ENCODE measurements at regions not wholly inside any gene's neighbourhood (a gene's known extent, or its start where the extent isn't known, plus 50 kb on each side); places are given as distances from the start of the nearest gene placed in this dataset.

DNA sequence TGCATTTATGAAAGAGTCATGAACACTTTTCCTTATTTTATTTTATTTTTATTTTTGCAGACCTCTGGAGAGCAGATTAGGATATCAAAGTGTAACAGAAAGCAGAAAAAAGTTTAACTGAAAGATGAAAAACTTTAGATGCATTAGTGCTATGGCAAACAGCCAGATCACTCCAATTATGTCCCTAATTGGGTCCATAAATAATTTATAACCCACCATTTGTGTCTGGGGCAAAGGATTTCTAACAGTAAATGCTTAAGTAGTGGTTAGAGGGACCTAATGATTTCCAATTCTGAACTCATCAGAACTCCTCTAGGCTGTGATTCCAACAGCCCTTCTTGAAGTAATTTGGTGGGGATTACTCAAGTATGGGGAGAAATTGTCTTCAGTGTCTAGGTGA is 93.7 kb upstream of the PROKR2 start:
- no TSS peak for BruUV-seq (replicated peaks)
- no peaks in the 10 kb centered on the region for H3K9me3 ChIP-seq (ENCODE audit: low read depth, low read length, poor library complexity, severe bottlenecking)
- no peaks in the 10 kb centered on the region for H3K4me1 ChIP-seq (ENCODE audit: insufficient read depth, low read length, poor library complexity, severe bottlenecking)
- intact Hi-C loops (cut with micrococcal nuclease; ENCODE audit: unreplicated experiment), result no loop called here
- DNase-seq (ENCODE audit: low spot score), result no peak
- no peak overlapping the region for H3K27ac ChIP-seq (ENCODE audit: low read depth, low read length, poor library complexity, severe bottlenecking)
- TF ChIP-seq, protein P1, sequence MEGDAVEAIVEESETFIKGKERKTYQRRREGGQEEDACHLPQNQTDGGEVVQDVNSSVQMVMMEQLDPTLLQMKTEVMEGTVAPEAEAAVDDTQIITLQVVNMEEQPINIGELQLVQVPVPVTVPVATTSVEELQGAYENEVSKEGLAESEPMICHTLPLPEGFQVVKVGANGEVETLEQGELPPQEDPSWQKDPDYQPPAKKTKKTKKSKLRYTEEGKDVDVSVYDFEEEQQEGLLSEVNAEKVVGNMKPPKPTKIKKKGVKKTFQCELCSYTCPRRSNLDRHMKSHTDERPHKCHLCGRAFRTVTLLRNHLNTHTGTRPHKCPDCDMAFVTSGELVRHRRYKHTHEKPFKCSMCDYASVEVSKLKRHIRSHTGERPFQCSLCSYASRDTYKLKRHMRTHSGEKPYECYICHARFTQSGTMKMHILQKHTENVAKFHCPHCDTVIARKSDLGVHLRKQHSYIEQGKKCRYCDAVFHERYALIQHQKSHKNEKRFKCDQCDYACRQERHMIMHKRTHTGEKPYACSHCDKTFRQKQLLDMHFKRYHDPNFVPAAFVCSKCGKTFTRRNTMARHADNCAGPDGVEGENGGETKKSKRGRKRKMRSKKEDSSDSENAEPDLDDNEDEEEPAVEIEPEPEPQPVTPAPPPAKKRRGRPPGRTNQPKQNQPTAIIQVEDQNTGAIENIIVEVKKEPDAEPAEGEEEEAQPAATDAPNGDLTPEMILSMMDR (conservative IDR thresholded peaks at IDR 0.05; ENCODE audit: low read depth, low read length), result no peak
- TF ChIP-seq EZH2 (IDR thresholded peaks at IDR 0.05; ENCODE audit: borderline replicate concordance, low read depth, low read length, poor library complexity, severe bottlenecking), result no peak
- H3K36me3 ChIP-seq (ENCODE audit: insufficient read depth, low read length, poor library complexity, severe bottlenecking), result no peaks in the 10 kb centered on the region
- CTCF ChIA-PET, result no interaction called here
- no peak overlapping the region for H3K4me3 ChIP-seq (ENCODE audit: low read depth, low read length, poor library complexity, severe bottlenecking)
- POLR2A ChIA-PET (ENCODE audit: low non-redundant PET), result interaction anchor here (0.6 kb wide), 1 partner anchor 46 kb away, joined by 8 read pairs; no protein-coding TSS in a partner anchor
- peaks cover 75% of the 10 kb centered on the region for H3K27me3 ChIP-seq (replicated peaks; ENCODE audit: insufficient read depth, low read depth, low read length, poor library complexity)

DNA sequence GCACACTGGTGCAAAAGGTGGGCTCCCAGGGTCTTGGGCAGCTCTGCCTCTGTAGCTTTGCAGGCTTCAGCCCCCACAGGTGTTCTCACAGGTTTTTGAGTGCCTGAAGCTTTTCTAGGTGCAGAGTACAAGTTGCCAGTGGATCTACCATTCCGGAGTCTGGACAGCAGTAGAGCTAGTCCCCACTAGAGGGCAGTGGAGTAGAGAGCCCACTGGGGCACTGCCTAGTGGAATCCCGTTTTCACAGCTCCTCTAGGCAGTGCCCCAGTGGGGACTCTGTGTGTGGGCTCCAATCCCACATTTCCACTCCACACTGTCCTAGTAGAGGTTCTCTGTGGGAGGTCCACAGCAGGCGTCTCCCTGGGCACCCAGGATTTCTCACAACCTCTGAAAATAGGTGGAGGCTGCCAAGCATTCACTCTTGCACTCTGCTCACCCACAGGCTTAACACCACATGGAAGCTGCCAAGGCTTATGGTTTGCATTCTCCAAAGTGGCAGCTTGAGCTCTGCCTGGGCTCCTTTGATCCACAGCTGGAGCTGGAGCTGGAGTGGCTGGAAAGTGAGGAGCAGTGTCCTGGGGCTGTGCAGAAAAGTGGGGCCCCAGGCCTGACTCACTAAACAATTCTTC is 86.3 kb upstream of the PROKR2 start:
- TF ChIP-seq EZH2 (IDR thresholded peaks at IDR 0.05; ENCODE audit: borderline replicate concordance, low read depth, low read length, poor library complexity, severe bottlenecking), result no peak
- TF ChIP-seq, protein P1 (conservative IDR thresholded peaks at IDR 0.05; ENCODE audit: low read depth, low read length), result peak; percentile 73
- no peaks in the 10 kb centered on the region for H3K4me1 ChIP-seq (ENCODE audit: insufficient read depth, low read length, poor library complexity, severe bottlenecking)
- ChIA-PET CTCF (interaction anchor here (0.7 to 1.1 kb wide), 7 partner anchors 10 to 564 kb away, joined by 3 to 5 read pairs (median 3); no protein-coding TSS in a partner anchor), POLR2A (ENCODE audit: low non-redundant PET) (no interaction called here)
- no peak overlapping the region for H3K4me3 ChIP-seq (ENCODE audit: low read depth, low read length, poor library complexity, severe bottlenecking)
- no peaks in the 10 kb centered on the region for H3K9me3 ChIP-seq (ENCODE audit: low read depth, low read length, poor library complexity, severe bottlenecking)
- intact Hi-C loops (cut with micrococcal nuclease; ENCODE audit: unreplicated experiment), result no loop called here
- H3K27ac ChIP-seq (ENCODE audit: low read depth, low read length, poor library complexity, severe bottlenecking), result no peak overlapping the region
- BruUV-seq (replicated peaks), result no TSS peak
- peaks cover 33% of the 10 kb centered on the region for H3K27me3 ChIP-seq (replicated peaks; ENCODE audit: insufficient read depth, low read depth, low read length, poor library complexity)
- DNase-seq (ENCODE audit: low spot score), result peak; percentile 63
- H3K36me3 ChIP-seq (ENCODE audit: insufficient read depth, low read length, poor library complexity, severe bottlenecking), result no peaks in the 10 kb centered on the region

DNA sequence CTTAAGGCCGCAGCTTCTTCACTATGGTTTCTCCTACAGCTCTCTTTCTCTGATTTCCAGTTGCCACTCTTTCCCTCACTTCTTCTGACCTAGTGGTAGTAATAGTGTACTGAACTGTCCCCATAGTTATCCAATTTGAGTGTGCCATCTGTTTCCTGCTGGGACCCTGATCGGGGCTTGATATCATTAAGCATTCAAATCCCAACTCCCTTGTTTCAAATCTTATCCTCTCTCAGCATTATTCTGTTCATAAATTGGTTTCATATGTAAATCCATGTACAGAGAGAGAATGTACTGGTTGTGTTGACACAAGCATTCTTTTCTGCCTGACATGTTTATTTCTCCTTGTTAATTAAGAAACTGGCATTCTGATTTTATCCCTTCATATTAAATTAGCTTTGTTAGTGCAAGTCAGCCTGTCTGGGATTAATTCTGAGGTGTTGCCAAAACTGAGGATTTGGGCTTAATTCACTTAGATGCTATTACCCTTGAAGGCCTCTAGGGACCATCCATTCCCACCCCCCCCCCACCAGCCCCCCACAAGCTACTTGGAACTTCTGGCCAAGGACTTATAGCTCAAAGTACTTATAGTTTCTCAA is 84.6 kb upstream of the PROKR2 start:
- no TSS peak for BruUV-seq (replicated peaks)
- intact Hi-C loops (cut with micrococcal nuclease; ENCODE audit: unreplicated experiment), result no loop called here
- H3K36me3 ChIP-seq (ENCODE audit: insufficient read depth, low read length, poor library complexity, severe bottlenecking), result no peaks in the 10 kb centered on the region
- no peak overlapping the region for H3K4me3 ChIP-seq (ENCODE audit: low read depth, low read length, poor library complexity, severe bottlenecking)
- H3K27me3 ChIP-seq (replicated peaks; ENCODE audit: insufficient read depth, low read depth, low read length, poor library complexity), result peaks cover 35% of the 10 kb centered on the region
- no peak overlapping the region for H3K27ac ChIP-seq (ENCODE audit: low read depth, low read length, poor library complexity, severe bottlenecking)
- CTCF ChIA-PET, result interaction anchor here (0.6 kb wide), 2 partner anchors 47 to 741 kb away, joined by 6 to 8 read pairs; no protein-coding TSS in a partner anchor
- H3K9me3 ChIP-seq (ENCODE audit: low read depth, low read length, poor library complexity, severe bottlenecking), result no peaks in the 10 kb centered on the region
- no peaks in the 10 kb centered on the region for H3K4me1 ChIP-seq (ENCODE audit: insufficient read depth, low read length, poor library complexity, severe bottlenecking)
- DNase-seq (ENCODE audit: low spot score), result no peak
- TF ChIP-seq EZH2 (IDR thresholded peaks at IDR 0.05; ENCODE audit: borderline replicate concordance, low read depth, low read length, poor library complexity, severe bottlenecking), result no peak
- TF ChIP-seq, protein P1 (conservative IDR thresholded peaks at IDR 0.05; ENCODE audit: low read depth, low read length), result no peak
- POLR2A ChIA-PET (ENCODE audit: low non-redundant PET), result no interaction called here

All from A673 (cell line).